Right ventricle myocardium inferior (tissue), 1 donor: ENCODE measurements at regions not wholly inside any gene's neighbourhood (a gene's known extent, or its start where the extent isn't known, plus 50 kb on each side); places are given as distances from the start of the nearest gene placed in this dataset.
A peak's percentile ranks its signal among the peaks of the same experiment; 100 is the strongest.
"Not testable (repeated sequence)": the region's sequence is repeated elsewhere in the genome, so short reads cannot be mapped to it uniquely, and the experiment has no call there.

Experiments used
- ATAC-seq: fragments of 200-7000 bp; cut with Tn5 transposase; one replicate; pipeline ENCODE4 v1.9.1; 2020; ENCODE audit warnings: mild to moderate bottlenecking, moderate library complexity
- DNase-seq: peaks from one replicate; pipeline ENCODE4 v3.0.0; 2021; ENCODE audit errors: missing footprints
- intact Hi-C: fragments of 100-400 bp; cut with DNase I; formaldehyde crosslinking; loops from one replicate; pipeline ENCODE4 v1.11.0; 2022
- donor health status: DM: no; HTN: yes; CAD: no; lungs with severe emphysema.

DNA sequence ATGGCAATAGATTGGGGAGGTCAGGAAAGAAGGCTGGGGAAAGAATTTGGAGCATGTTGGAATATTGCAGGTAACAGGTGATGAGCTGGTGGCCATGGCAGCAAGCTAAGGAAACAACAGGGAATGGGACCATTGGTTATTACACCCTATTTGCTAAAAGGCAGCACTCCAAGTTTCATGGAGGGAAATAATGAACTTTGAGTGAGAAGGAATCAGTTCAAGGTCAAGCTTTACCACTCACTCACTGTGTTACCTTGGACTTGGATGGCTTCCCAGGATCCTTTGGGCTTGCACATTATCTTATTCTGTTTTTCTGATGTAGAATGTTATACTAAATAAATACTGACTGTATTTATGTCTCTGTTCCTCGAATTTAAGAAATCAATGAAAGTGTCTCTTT, 792.8 kb upstream of the CDH8 start:
- DNase-seq (no peak), ATAC-seq (no peak)
- intact Hi-C loops = no loop called here

DNA sequence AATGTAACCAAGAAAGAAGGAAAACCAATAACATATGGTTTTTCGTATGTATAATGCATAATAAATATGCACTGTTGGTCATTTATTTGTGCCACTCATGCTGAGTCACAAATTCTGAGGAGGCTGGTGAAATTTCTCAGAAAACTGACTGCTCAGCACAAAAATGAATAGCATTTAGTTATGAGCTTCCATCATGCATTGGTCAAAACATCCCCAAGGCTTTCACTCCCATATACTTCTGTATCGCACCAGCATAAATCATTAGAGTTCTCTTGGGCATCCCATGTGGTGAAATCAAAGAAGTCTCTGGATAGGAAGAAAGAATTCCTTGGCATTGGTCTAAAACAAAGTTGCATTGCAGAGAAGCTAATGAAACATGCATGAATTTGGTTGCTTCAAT, 785.6 kb upstream of the CDH8 start:
- intact Hi-C loops = no loop called here
- DNase-seq (no peak), ATAC-seq (no peak)

DNA sequence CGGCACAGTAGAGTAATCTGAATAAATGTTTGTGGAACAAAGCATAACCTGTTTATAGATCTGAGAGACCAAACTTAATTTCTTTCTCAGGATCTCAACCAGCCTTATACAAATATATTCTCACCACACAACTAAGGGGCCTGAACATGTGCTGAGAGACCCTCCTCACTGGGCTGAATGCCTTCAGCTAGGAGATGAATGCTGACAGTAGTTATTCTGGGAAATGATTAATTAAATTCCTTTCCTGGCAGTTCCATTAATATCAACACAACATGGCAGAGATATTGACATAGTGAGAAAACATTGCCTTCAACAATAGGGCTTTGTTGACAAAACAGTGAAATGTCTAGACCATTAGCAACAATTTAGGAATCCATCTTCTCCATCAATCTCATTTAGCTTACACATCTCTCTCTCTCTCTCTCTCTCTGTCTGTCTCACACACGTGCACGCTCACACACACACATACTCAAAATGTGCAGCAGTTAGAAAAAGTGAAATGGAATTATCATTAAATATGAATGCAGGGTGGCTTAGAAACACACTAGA, 780.8 kb upstream of the CDH8 start:
- no peak for DNase-seq
- ATAC-seq = no peak
- intact Hi-C loops = no loop called here

DNA sequence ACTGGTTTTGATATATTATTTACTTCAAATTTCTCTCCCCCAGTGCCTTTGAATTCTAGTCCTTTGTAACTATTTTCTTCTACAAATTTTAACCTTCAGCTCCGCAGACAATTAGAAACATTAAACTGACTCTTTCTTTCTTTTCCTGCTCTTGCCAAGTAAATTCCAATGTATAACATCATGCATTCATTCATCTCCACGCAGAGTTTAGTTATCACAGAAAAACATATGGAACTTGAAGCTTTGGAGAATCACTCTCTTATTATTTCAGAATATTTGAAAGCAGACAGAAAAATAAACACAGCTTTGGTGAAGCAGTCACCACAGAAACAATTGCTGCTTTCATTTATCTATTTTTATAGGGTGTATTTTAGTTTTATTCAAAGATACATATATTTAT, 778.7 kb upstream of the CDH8 start:
- DNase-seq (no peak), ATAC-seq (no peak)
- intact Hi-C loops = no loop called here

DNA sequence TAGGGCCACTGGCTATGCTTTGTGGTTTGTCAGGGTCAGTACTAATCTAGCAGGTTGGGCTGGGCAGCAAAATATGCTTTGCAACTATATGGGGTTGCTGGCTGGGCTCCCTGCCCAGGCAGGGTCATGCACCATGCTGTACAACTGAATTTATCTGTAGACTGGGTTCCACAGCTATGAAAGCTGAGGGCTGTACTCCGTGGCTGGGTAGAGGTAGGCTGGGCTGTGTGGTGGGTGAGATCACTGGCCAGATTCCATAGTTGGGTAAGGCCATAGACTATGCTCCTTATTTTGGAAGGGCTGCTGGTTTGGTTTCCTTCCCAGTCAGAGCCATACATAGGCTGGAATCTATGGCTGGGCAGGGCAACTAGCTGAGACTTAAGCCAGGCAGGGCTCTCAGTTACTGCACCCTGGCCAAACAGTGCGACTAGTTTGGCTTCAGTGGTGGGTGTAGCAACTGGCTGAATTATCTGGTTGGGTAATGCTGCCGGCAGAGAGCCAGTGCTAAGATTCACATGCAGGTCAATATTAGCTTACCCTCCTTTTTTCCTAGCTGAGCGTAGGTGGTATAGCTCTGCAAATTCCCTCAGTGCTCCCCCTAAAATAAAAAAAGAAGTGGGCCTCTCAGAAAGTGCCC, 769.1 kb upstream of the CDH8 start:
- intact Hi-C loops = no loop called here
- ATAC-seq (no peak), DNase-seq (no peak)

DNA sequence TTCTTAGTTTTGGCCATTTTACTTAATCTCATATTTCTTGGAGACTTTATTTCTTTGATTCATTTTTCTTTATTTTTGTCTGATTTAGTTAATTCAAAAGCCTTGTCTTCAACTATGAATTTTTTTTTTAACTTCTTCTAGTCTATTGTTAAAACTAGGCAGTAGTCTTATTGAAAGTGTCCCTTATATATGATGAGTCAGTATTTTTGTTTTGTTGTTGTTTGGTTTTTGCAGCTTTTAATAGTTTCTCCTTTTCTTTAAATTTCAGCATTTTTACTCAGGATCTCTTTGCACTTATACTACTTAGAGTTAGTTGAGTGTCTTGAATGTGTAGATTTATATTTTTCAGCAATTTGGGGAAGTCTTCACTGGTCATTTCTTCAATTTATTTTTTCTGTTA, 758.5 kb upstream of the CDH8 start:
- no peak for DNase-seq
- intact Hi-C loops = no loop called here
- ATAC-seq = no peak

DNA sequence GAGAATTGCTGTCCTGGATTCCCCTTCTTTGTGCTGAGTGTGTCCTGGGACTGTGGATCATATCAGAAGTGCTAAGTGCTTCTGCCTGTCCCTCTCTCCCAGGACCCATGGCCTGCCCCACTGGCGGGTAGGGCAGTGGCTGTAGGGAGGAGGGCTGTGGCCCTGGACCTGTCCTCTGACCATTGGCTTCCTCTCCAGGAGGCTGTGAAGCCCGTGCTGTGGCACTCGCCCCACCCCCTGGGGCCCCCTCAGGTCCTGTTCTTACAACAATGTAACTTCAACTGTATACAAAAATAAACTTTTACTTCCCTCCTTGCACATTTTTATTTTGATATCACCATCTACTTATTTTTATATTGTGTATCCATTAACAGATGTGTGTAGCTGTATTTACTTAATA, 743.8 kb upstream of the CDH8 start:
- DNase-seq = peak; percentile 51
- ATAC-seq, intact Hi-C loops: not testable (repeated sequence)

DNA sequence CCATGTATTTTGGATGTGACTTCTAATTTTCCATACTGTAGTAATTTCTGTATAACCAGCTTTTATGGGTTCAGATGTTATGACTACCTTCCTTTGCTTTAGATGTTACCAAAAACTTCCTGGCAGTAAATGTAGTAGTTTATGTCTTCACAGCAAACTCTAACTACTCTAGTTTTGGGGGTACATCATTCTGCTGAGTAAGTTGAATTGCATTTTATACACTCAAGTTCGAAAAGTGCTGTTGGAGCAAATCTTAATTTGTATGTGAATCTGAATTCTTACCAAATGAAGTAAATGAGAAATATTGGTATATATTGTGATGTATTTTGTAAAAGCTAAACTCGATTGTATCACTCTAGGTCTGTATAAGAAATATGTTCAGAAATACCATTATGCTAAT, 728.3 kb upstream of the CDH8 start:
- intact Hi-C loops = no loop called here
- DNase-seq = no peak
- ATAC-seq = no peak

DNA sequence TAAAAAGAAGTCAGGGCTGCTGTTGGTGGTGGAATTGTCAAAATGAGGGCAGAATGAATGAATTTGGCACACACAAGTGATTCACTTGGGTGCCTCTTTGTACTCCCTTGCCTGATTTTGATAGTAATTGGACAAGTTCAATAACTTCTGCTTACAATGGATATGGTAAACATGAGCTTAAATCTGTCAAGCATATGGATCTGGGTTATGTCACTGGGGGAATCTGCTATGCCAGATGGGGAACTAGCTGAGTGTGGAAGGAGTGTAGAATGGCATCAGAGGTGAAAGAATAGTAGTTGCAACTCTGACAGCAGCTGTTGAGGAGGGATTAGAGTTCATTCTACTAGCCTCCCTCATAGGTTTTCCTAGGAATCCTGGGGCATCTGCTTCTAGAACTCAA, 724.2 kb upstream of the CDH8 start:
- DNase-seq = no peak
- intact Hi-C loops = no loop called here
- no peak for ATAC-seq

DNA sequence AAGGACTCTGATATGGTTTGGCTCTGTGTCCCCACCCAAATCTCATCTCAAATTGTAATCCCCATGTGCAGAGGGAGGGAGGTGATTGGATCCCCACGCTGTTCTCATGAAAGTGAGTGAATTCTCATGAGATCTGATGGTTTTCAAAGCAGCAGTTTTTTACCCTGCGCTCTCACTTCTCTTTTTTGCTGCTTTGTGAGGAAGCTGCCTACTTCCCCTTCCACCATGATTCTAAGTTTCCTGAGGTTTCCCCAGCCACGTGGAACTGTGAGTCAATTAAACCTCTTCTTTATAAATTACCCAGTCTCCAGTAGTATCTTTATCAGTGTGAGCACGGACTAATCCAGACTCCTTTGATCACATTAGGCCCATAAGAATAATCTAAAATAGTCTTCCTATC, 719.7 kb upstream of the CDH8 start:
- intact Hi-C loops = no loop called here
- no peak for ATAC-seq
- no peak for DNase-seq

DNA sequence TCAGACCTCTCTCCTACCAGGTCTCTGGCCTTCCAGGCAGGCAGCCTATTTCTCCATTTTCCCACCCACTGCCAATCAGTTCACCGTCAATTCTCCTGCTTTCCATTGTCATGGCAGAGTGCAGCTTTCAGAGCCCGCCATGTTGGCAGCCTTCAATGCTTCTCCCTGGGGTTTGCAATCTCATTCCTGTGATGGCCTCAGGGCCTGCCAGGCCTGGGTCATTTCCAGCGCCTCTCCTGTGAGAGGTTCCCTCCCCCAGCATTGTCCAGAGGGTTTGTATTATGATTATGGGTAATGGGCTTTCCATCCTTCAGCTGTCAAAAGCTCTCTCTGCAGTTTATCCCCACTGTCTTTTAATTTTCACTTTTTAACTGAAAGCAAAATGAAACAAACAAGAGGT, 716.6 kb upstream of the CDH8 start:
- intact Hi-C loops = no loop called here
- DNase-seq (no peak), ATAC-seq (no peak)

DNA sequence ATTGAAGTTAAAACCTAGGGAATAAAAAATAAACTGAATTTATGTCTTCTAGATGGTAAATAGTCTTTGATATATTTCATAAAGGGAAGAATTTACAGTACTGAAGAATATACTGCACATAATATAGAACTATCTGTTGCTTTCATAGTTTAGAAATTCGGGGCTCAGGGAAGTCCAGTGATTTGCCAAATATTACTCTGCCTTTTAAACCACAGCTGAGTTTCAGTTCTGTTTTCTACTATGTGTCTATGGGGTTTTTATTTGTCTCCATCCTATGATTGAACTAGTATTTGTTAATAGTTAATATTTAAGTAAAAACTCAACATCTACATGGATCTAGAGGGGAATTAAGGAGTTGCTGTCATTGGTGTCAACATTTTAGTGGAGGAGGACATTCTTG, 715.0 kb upstream of the CDH8 start:
- ATAC-seq (no peak), DNase-seq (no peak)
- intact Hi-C loops = no loop called here

DNA sequence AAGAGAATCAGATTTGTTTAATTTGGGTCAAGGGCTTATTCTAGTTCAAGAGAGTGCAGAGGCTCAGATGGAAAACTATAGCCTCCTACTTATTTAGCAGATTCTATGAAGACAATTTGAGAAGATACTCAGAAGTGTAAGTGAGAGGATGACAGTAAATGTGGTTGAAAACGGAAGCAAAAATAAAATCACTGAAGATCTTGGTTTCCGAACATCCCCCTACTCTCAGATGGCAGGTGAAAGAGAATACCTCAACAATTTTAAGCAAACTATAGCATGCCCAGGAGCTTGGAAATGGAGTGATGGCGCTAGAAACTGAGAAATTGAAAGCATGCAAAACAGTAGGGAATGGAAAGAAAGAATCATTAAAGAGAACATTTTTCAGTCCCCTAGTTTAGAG, 705.5 kb upstream of the CDH8 start:
- DNase-seq (no peak), ATAC-seq (no peak)
- intact Hi-C loops = no loop called here

DNA sequence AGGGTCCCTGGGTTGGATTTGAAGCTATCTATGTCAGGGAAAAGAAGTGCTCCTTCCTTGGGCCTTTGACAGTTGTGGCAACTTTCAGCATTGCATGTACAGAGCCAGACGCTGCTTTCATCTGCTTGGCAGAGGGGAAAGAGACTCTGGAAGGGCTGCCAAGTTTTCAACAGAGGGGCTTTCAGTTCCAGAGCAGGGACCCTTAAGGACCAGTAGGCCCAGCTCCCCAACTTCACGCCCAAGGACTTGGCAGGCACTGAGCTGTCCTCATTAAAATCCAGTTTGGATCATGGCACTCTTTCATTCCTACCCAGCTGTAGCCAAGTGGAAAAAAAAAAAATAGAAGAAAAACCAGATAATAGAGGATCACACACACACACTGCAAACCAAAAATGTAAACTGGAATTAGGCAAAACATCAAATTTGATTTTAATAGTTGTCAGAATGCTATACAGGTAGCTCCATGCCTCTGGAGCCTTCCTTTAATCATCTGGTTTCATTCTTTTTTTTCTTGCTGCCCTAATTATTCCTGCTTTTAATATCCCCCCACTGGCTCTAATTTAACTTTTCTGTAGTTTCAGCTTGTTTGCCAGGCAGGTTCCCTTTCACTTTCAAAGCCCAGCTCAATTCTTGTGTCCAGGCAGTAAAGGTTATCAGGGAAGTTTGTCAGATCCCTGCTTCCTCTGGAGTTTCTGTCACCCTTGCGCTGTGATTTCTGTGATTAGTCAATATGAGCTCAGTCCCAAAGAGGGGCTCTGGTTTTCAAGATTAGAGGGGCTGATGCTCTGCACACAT, 702.6 kb upstream of the CDH8 start:
- intact Hi-C loops = no loop called here
- no peak for ATAC-seq

DNA sequence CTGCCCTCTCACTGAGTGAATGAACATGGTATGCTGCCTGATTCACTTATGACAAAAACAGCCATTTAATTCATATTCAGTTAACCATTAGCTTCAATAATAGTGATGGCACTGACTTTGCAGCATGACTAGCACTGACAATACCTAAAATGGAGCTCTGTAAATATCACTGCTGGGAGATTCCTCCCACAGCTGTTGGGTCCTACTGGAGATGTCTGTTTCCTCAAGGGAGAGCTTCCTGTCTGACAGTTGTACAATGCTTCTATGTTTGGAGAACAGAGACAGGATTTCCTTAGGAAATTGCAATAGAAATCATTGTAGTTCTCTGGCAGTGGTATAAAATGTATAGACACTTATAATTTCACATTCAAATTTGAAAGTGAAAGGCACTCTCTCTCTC, 695.9 kb upstream of the CDH8 start:
- no peak for ATAC-seq
- intact Hi-C loops = no loop called here
- no peak for DNase-seq

More for the DNA sequence above, 702.6 kb upstream of the CDH8 start:
- DNase-seq = no peak

DNA sequence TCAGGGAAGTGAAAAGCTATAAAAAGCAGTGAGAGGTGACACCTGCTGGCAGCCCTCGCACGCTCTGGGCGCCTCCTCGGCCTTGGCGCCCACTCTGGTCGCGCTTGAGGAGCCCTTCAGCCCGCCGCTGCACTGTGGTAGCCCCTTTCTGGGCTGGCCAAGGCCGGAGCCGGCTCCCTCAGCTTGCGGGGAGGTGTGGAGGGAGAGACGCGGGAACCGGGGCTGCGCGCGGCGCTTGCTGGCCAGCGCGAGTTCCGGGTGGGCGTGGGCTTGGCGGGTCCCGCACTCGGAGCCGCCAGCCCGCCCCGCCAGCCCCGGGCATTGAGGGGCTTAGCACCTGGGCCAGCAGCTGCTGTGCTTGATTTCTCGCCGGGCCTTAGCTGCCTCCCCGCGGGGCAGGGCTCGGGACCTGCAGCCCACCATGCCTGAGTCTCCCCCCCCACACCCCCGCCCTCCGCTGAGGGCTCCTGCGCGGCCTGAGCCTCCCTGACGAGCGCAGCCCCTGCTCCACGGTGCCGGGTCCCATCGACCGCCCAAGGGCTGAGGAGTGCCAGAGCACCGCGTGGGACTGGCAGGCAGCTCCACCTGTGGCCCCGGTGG, 688.5 kb upstream of the CDH8 start:
- intact Hi-C loops, ATAC-seq, DNase-seq: not testable (repeated sequence)

DNA sequence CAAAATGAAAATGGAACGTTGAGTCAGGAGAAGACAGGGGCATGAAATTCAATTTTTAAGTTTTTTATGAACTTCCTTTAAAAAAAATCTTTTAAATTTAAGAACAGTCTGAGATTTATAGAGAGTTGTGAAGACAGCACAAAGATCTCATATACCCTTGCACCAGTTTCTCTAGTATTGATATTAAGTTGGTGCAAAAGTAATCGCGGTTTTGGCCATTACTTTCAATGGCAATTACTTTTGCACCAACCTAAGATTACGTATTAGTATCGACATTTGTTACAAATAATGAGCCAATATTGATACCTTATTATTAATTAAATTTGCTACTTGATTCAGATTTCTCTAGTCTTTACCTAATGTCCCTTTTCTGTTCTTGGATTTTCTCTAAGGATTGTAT, 684.4 kb upstream of the CDH8 start:
- intact Hi-C loops = no loop called here
- DNase-seq (no peak), ATAC-seq (no peak)

DNA sequence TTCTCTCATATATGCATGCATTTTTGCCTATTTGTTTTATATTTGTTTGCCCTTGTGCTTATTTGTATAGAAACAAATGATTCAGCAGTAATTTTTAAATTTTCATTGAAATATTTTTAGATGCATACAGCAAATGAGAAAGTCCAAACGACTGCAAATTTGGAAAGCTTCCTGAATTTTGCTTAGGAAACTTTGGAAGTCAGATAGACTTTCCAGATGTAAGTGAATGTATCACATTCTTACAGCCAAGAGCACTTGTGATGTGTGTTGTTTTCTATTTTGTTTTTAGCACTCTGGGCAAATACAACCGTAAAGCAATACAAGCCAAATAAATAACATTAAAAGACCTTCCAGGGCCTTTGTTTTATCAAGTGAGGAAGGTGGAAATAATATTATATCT, 680.8 kb upstream of the CDH8 start:
- ATAC-seq = no peak
- DNase-seq = no peak
- intact Hi-C loops = no loop called here

DNA sequence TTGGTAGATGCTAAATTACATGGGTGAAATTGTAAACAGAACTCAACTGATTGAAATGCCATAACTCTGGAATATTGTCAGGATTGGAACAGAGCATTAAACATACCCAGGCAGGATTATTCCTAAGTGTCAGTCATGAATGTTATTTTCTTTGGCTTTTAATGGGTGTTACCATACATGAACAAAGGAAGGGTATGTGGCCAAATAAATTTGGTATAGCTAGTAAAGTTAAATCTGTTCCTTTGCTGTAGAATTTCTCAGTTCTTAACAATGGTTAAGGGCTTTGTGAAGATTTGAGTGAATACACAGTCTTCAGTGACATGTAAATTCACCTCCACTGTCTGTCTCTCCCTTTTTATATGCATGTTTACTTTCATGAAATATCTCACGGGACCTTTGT, 679.5 kb upstream of the CDH8 start:
- DNase-seq (no peak), ATAC-seq (no peak)
- intact Hi-C loops = no loop called here

DNA sequence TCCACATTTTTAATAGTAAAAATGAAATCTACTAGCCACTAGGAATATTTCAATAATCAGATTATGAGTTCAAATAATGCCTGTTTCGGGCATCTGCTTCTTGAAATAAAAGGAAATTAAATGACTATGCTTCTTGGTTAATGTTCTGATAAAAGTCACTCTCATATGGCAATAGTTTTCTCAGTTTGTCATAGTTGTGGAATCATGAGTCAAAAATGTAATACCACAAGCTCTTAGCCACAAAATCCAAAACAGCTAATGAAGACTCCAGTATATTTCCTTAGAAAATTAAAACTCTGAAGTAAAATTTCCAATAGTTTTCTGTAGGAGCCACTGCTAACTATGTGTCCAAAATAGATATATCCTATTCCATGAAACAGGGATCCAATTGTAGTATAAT, 676.3 kb upstream of the CDH8 start:
- DNase-seq (no peak), ATAC-seq (no peak)
- intact Hi-C loops = no loop called here
